DMS53 treated with DMSO at 0.1 percent for 48 hours (cell line): ENCODE measurements at regions not wholly inside any gene's neighbourhood (a gene's known extent, or its start where the extent isn't known, plus 50 kb on each side); places are given as distances from the start of the nearest gene placed in this dataset.

Experiments used
- DNase-seq: peaks from one replicate; lab custom pipeline; 2025; ENCODE audit not compliant: unreplicated experiment; lab: John Stamatoyannopoulos, UW

- no peak for DNase-seq
Observed at GRCh38 chr2:175476374-175476773, 294.9 kb upstream of the ATP5MC3 start.

GRCh38 chr2:175475130-175475529, 293.6 kb upstream of the ATP5MC3 start:
- no peak for DNase-seq

GRCh38 chr2:175468431-175469098, 287.1 kb upstream of the ATP5MC3 start:
- DNase-seq, result no peak

GRCh38 chr2:175465101-175465500, 283.6 kb upstream of the ATP5MC3 start:
- no peak for DNase-seq

GRCh38 chr2:175464311-175464670, 282.8 kb upstream of the ATP5MC3 start:
- no peak for DNase-seq

GRCh38 chr2:175463589-175464310, 282.2 kb upstream of the ATP5MC3 start:
- no peak for DNase-seq

- DNase-seq, result no peak
Observed at GRCh38 chr2:175463169-175463568, 281.7 kb upstream of the ATP5MC3 start.

- no peak for DNase-seq
Observed at GRCh38 chr2:175462246-175462645, 280.7 kb upstream of the ATP5MC3 start.

GRCh38 chr2:175461839-175462238, 280.3 kb upstream of the ATP5MC3 start:
- DNase-seq, result peak; percentile 98

- DNase-seq, result no peak
Observed at GRCh38 chr2:175457895-175458448, 276.5 kb upstream of the ATP5MC3 start.

- no peak for DNase-seq
Observed at GRCh38 chr2:175454953-175455389, 273.5 kb upstream of the ATP5MC3 start.

GRCh38 chr2:175450029-175450760, 268.7 kb upstream of the ATP5MC3 start:
- DNase-seq, result no peak

GRCh38 chr2:175449616-175450015, 268.1 kb upstream of the ATP5MC3 start:
- DNase-seq, result no peak

GRCh38 chr2:175446201-175446600, 264.7 kb upstream of the ATP5MC3 start:
- no peak for DNase-seq

GRCh38 chr2:175445281-175445680, 263.8 kb upstream of the ATP5MC3 start:
- DNase-seq, result no peak

- no peak for DNase-seq
Observed at GRCh38 chr2:175442441-175442840, 260.9 kb upstream of the ATP5MC3 start.

- DNase-seq, result no peak
Observed at GRCh38 chr2:175441181-175441761, 259.8 kb upstream of the ATP5MC3 start.

- no peak for DNase-seq
Observed at GRCh38 chr2:175439416-175439815, 257.9 kb upstream of the ATP5MC3 start.

- DNase-seq, result no peak
Observed at GRCh38 chr2:175437167-175437566, 255.7 kb upstream of the ATP5MC3 start.

- DNase-seq, result no peak
Observed at GRCh38 chr2:175436076-175436475, 254.6 kb upstream of the ATP5MC3 start.

GRCh38 chr2:175435012-175435411, 253.5 kb upstream of the ATP5MC3 start:
- DNase-seq, result no peak
